Activated CD8-positive, alpha-beta T cell treated with anti-CD3 and anti-CD28 coated beads for 36 hours (primary cell): ENCODE measurements at regions not wholly inside any gene's neighbourhood (a gene's known extent, or its start where the extent isn't known, plus 50 kb on each side); places are given as distances from the start of the nearest gene placed in this dataset.

Experiments
- ATAC-seq: fragments of 200-7000 bp; cut with Tn5 transposase; one replicate; pipeline ENCODE4 v1.10.0; 2021; ENCODE audit warnings: mild to moderate bottlenecking, moderate library complexity
- CTCF ChIA-PET: fragments of 350-600 bp; sonication (Branson Sonifier 250); formaldehyde crosslinking; loops from one replicate; lab custom pipeline; 2021; ENCODE audit warnings: antibody characterized with exemption; lab: Charles Lee
- POLR2A ChIA-PET: fragments of 350-600 bp; sonication (Branson Sonifier 250); formaldehyde crosslinking; loops from one replicate; lab custom pipeline; 2021; ENCODE audit warnings: antibody characterized with exemption; lab: Charles Lee
- DNase-seq: peaks from one replicate; pipeline ENCODE4 v3.0.0-alpha.2; 2020
- H3K27ac Mint-ChIP-seq: one replicate; pipeline ENCODE4 v1.8.0; 2021; ENCODE audit warnings: mild to moderate bottlenecking, mixed read lengths
- H3K27me3 Mint-ChIP-seq: one replicate; pipeline ENCODE4 v1.8.0; 2021; ENCODE audit warnings: mixed read lengths
- H3K36me3 Mint-ChIP-seq: one replicate; pipeline ENCODE4 v1.8.0; 2021; ENCODE audit warnings: low read depth, mixed read lengths
- H3K4me1 Mint-ChIP-seq: one replicate; pipeline ENCODE4 v1.8.0; 2021; ENCODE audit warnings: low read depth, mixed read lengths
- H3K4me3 Mint-ChIP-seq: one replicate; pipeline ENCODE4 v1.8.0; 2021; ENCODE audit warnings: mild to moderate bottlenecking, moderate library complexity, mixed read lengths
- H3K9me3 Mint-ChIP-seq: one replicate; pipeline ENCODE4 v1.8.0; 2021; ENCODE audit warnings: mixed read lengths
- CTCF ChIP-seq: fragments of 200-600 bp; IDR thresholded peaks from one replicate; pipeline ENCODE4 v1.8.0; 2022; ENCODE audit warnings: antibody characterized with exemption, mild to moderate bottlenecking
- intact Hi-C: fragments of 100-400 bp; cut with micrococcal nuclease; formaldehyde crosslinking; loops from one replicate; pipeline ENCODE4 v1.10.0; 2022

DNA sequence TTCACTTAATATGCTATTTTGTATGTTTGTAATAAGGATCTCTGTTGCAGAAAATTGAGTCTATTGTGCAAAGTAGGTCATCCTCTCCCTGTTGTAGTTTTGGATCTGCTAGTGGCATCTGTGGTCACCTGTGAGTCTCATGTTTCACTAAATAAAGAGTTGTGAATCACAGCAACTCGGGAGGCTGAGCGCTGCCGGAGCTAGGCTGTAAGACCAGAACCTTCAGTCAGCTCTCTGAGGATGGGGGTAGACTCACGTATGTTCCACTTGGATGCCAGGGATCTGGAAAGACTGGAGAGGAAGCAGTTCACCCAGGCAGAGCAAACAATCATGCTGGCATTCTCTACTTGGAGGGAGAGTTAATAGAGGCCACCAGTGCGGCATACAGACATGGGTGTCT lies 187.3 kb upstream of the FOXA2 start:
- ChIA-PET CTCF (no interaction called here), POLR2A (no interaction called here)
- no peak for DNase-seq
- Mint-ChIP-seq H3K27ac (no peak overlapping the region), H3K9me3 (no peaks in the 10 kb centered on the region), H3K27me3 (peaks cover 2% of the 10 kb centered on the region), H3K36me3 (no peaks in the 10 kb centered on the region), H3K4me3 (no peak overlapping the region), H3K4me1 (no peaks in the 10 kb centered on the region)
- no peak for TF ChIP-seq CTCF
- no peak for ATAC-seq
- intact Hi-C loops, result no loop called here

GRCh38 chr20:22773344-22773743 lies 189.0 kb upstream of the FOXA2 start:
- intact Hi-C loops, result no loop called here
- ChIA-PET POLR2A (no interaction called here), CTCF (no interaction called here)
- Mint-ChIP-seq H3K4me1 (no peaks in the 10 kb centered on the region), H3K4me3 (no peak overlapping the region), H3K36me3 (no peaks in the 10 kb centered on the region), H3K27me3 (peaks cover 2% of the 10 kb centered on the region), H3K9me3 (no peaks in the 10 kb centered on the region), H3K27ac (no peak overlapping the region)
- DNase-seq, result no peak
- TF ChIP-seq CTCF, result no peak
- ATAC-seq, result no peak

- Mint-ChIP-seq H3K9me3 (no peaks in the 10 kb centered on the region), H3K27me3 (no peaks in the 10 kb centered on the region), H3K4me1 (no peaks in the 10 kb centered on the region), H3K36me3 (no peaks in the 10 kb centered on the region), H3K27ac (no peak overlapping the region), H3K4me3 (no peak overlapping the region)
- DNase-seq, result no peak
- POLR2A ChIA-PET, result no interaction called here
- intact Hi-C loops, result no loop called here
- no peak for ATAC-seq
- TF ChIP-seq CTCF, result no peak
- CTCF ChIA-PET, result interaction anchor here (0.7 kb wide), 1 partner anchor 83 kb away, joined by 3 read pairs; no protein-coding TSS in a partner anchor
These were observed 190.9 kb upstream of the FOXA2 start for GRCh38 chr20:22775256-22775655.

DNA sequence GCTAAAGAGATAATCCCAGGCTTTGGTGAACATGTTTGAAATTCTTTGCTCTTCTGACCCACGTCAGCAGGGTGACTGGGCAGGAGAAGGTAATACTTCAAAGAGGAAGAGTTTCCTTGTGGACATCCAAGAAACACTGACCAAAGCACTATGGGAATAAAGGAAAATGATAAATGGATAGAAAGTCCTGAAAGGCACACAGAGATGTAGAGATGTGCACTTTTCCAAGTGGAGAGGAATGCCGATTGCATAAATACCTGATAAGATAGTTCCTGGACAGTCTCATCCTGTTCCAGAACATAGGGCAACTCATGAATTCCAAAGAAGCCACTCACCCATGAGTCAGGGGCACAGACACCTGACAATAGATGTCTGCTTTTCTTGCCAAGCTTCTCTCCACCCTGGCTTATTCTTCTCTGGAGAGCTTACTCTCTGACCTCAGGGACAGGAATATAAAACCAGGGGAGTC lies 191.3 kb upstream of the FOXA2 start:
- TF ChIP-seq CTCF, result no peak
- CTCF ChIA-PET, result interaction anchor here (0.7 kb wide), 1 partner anchor 84 kb away, joined by 3 read pairs; no protein-coding TSS in a partner anchor
- Mint-ChIP-seq H3K9me3 (no peaks in the 10 kb centered on the region), H3K27ac (no peak overlapping the region), H3K27me3 (no peaks in the 10 kb centered on the region), H3K4me3 (no peak overlapping the region), H3K36me3 (no peaks in the 10 kb centered on the region), H3K4me1 (no peaks in the 10 kb centered on the region)
- POLR2A ChIA-PET, result interaction anchor here (1.2 kb wide), 1 partner anchor 8 kb away, joined by 3 read pairs; no protein-coding TSS in a partner anchor
- DNase-seq (no peak), ATAC-seq (no peak)
- intact Hi-C loops, result no loop called here

GRCh38 chr20:22776369-22776768 lies 192.0 kb upstream of the FOXA2 start:
- ATAC-seq (no peak), DNase-seq (no peak)
- no peaks in the 10 kb centered on the region for H3K9me3 Mint-ChIP-seq
- intact Hi-C loops, result no loop called here
- no peaks in the 10 kb centered on the region for H3K4me1 Mint-ChIP-seq
- no peak overlapping the region for H3K27ac Mint-ChIP-seq
- POLR2A ChIA-PET, result interaction anchor here (1.2 kb wide), 1 partner anchor 8 kb away, joined by 3 read pairs; no protein-coding TSS in a partner anchor
- H3K27me3 Mint-ChIP-seq, result no peaks in the 10 kb centered on the region
- H3K36me3 Mint-ChIP-seq, result no peaks in the 10 kb centered on the region
- CTCF ChIA-PET, result no interaction called here
- TF ChIP-seq CTCF, result no peak
- H3K4me3 Mint-ChIP-seq, result no peak overlapping the region
